AG20443 (cell line): ENCODE measurements at regions not wholly inside any gene's neighbourhood (a gene's known extent, or its start where the extent isn't known, plus 50 kb on each side); places are given as distances from the start of the nearest gene placed in this dataset.

ENCODE experiments used
- DNase-seq: peaks from one replicate; pipeline ENCODE4 v3.0.0; 2012; ENCODE audit warnings: low spot score, mixed read lengths

GRCh38 chr3:159789017-159789416, 199.6 kb upstream of the IL12A start:
- DNase-seq, result no peak

GRCh38 chr3:159789742-159790635, 198.6 kb upstream of the IL12A start:
- no peak for DNase-seq

- DNase-seq, result no peak
Measured at GRCh38 chr3:159791336-159791735, 197.3 kb upstream of the IL12A start.

- DNase-seq, result no peak
Measured at GRCh38 chr3:159792070-159792469, 196.6 kb upstream of the IL12A start.

- no peak for DNase-seq
Measured at GRCh38 chr3:159795042-159795441, 193.6 kb upstream of the IL12A start.

GRCh38 chr3:159795681-159796175, 192.9 kb upstream of the IL12A start:
- DNase-seq, result no peak

- peak; percentile 21 for DNase-seq
Measured at GRCh38 chr3:159796226-159796625, 192.4 kb upstream of the IL12A start.

- peak; percentile 67 for DNase-seq
Measured at GRCh38 chr3:159796744-159797143, 191.9 kb upstream of the IL12A start.

- no peak for DNase-seq
Measured at GRCh38 chr3:159797771-159798170, 190.9 kb upstream of the IL12A start.

GRCh38 chr3:159798951-159799350, 189.7 kb upstream of the IL12A start:
- peak; percentile 61 for DNase-seq

- DNase-seq, result no peak
Measured at GRCh38 chr3:159800434-159801155, 188.0 kb upstream of the IL12A start.

- no peak for DNase-seq
Measured at GRCh38 chr3:159802864-159803263, 185.8 kb upstream of the IL12A start.

GRCh38 chr3:159803459-159803858, 185.2 kb upstream of the IL12A start:
- no peak for DNase-seq

- peak; percentile 89 for DNase-seq
Measured at GRCh38 chr3:159804726-159805410, 183.8 kb upstream of the IL12A start.

GRCh38 chr3:159805411-159805772, 183.2 kb upstream of the IL12A start:
- DNase-seq, result no peak

- DNase-seq, result no peak
Measured at GRCh38 chr3:159806412-159806811, 182.2 kb upstream of the IL12A start.

- no peak for DNase-seq
Measured at GRCh38 chr3:159807137-159808040, 181.2 kb upstream of the IL12A start.

GRCh38 chr3:159813822-159814531, 174.7 kb upstream of the IL12A start:
- no peak for DNase-seq

- no peak for DNase-seq
Measured at GRCh38 chr3:159816512-159816911, 172.1 kb upstream of the IL12A start.

- DNase-seq, result no peak
Measured at GRCh38 chr3:159817126-159817525, 171.5 kb upstream of the IL12A start.

GRCh38 chr3:159817571-159817970, 171.1 kb upstream of the IL12A start:
- no peak for DNase-seq
